HG03575 (cell line): ENCODE measurements at regions not wholly inside any gene's neighbourhood (a gene's known extent, or its start where the extent isn't known, plus 50 kb on each side); places are given as distances from the start of the nearest gene placed in this dataset.
"Not testable (repeated sequence)": the region's sequence is repeated elsewhere in the genome, so short reads cannot be mapped to it uniquely, and the experiment has no call there.

Experiments
- ATAC-seq: cut with Tn5 transposase; IDR thresholded peaks from one replicate; pipeline ENCODE4 v1.9.1; 2021; ENCODE audit not compliant: unreplicated experiment, insufficient number of reproducible peaks, low FRiP score; ENCODE audit errors: extremely low read depth

DNA sequence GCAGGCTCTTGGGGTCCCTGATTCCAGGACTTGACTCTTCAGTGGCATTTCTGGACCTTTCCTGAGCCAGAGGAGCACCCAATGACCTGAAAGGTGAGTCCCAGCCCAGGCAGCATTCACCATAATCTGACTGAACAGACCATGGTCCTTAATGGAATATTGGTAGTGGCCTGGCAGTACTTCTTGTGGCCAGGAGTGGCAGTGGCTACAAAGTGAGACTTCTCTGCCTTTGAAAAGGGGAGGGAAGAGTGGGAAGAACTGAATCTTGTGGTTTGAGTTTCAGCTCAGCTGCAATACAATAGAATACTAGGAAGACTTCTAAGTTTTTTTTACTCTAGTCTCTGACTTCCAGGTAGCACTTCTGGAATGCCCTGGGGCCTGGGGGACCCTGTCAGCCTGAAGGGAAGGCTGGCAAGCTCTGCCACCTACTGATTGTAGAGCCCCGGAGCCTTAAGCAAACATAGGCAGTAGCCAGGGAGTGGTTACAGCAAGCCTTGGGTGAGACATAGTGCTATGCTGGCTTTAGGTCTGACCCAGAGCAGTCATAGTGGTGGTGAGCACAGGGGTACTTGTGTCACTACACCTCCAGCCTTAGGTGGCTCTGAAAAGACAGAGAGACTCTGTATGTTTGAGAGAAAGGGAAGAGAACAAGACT is 674.2 kb upstream of the MANEA start:
- no peak for ATAC-seq

DNA sequence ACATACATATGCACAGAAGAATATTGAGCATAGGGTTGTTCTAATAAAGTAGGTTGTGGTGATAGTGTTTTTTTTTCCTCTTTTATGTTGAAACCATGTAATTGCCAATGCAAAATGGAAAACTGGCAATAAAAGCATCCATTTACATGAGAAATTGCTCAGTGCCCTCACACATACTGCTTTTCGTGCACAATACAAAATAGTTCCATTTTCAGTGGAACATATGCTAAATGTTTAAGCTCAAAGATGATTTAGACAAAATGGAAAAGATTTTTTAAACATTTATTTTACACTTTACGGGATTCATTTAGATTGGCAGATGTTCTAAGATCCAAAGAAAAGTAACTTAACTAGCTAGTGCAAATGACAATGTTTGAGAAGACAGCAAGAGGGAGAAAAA is 678.1 kb upstream of the MANEA start:
- ATAC-seq, result no peak

DNA sequence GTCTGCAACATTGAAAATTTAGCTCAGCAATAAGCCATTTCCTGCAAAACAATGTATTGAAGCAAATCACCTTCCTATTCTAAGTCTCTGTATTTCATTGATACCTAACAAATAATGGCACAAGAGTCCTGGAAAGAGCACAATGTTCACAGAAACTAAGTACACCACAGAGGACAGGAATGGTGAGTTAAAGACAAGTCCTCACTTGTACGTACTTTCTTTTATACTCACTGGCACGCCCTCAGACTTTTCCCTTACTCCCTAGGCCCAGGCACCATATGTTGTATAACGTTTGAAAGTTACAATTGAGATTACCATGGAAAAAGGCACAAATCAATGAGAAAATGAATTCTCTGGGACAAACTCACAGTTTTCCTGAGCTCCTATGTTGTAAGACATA is 683.0 kb upstream of the MANEA start:
- ATAC-seq, result no peak

DNA sequence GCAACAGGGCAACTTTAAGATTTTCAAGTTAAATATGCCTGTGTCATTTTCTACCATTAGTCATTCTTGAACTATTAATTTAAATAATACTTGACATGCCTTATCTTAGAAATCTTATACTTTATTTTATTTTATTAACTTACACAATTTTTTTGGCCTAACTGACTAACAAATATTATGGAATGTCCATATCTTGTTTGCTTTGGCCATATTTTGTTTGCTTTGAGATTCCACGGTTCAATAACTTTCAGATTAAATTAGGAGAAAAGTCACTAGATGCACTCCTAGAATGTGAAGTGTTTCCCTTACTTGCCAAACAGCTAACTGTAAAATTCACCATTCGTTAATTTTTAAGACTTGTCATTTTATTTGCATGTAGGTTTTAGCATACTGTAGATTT is 684.0 kb upstream of the MANEA start:
- ATAC-seq, result no peak

DNA sequence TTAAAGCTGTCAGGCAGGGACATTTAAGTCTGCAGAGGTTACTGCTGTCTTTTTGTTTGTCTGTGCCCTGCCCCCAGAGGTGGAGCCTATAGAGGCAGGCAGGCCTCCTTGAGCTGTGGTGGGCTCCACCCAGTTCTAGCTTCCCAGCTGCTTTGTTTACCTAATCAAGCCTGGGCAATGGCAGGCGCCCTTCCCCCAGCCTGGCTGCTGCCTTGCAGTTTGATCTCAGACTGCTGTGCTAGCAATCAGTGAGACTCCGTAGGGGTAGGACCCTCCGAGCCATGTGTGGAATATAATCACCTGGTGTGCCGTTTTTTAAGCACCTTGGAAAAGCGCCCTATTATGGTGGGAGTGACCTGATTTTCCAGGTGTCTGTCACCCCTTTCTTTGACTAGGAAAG is 703.5 kb upstream of the MANEA start:
- ATAC-seq, result not testable (repeated sequence)

DNA sequence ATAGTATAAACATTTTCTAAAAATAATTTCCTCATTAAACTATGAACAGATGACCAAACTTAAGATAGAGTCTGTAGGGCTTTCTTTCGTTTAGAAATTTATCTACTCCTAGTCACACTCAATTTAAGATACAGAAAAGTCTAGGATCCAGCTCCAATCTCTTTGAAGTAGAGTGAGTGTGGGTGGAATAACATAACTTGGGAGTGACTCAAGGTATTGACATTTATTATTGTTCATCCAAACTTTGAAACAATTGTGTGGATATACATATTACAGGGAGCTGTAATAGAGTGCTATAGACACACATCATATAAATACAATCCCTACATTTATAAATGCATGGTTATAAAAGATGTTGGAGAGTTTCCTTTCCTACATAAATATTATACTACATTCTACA is 715.2 kb upstream of the MANEA start:
- ATAC-seq, result no peak

DNA sequence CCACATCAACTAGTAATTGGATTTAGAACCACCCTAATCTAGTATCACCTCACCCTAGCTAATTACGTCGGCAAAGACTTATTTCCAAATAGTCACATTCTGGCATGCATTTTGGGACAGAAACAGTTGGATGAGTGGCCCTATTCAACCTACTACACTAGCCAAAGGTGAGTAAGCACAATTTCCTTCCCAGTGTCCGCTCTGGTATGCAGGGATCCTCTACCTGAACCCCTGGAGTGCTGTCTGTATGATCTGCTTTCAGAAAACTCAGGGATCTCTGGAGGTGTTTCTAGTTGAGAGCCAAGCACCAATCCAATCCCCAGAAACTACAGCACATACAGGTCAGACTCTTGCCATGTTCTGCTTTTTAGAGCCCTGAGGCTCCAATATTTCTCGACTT is 717.4 kb upstream of the MANEA start:
- ATAC-seq, result no peak

DNA sequence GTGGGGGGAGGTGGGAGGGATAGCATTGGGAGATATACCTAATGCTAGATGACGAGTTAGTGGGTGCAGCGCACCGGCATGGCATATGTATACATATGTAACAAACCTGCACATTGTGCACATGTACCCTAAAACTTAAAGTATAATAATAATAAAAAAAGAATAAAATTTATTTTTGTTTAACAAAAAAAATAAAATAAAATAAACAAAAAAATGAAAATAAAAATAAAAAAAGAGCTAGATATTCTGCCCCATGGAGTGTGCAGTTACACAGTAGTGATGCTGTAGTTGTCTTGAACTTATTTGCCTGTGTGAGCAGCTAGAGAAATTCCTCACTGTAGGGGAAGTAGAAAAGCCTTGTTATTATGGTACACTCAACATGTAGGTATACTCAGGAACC is 720.3 kb upstream of the MANEA start:
- ATAC-seq, result not testable (repeated sequence)

DNA sequence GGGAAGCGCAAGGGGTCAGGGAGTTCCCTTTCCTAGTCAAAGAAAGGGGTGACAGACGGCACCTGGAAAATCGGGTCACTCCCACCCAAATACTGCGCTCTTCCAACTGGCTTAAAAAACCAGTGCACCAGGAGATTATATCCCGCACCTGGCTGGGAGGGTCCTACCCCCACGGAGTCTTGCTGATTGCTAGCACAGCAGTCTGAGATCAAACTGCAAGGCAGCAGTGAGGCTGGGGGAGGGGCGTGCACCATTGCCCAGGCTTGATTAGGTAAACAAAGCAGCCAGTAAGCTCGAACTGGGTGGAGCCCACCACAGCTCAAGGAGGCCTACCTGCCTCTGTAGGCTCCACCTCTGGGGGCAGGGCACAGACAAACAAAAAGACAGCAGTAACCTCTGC is 726.0 kb upstream of the MANEA start:
- not testable (repeated sequence) for ATAC-seq

DNA sequence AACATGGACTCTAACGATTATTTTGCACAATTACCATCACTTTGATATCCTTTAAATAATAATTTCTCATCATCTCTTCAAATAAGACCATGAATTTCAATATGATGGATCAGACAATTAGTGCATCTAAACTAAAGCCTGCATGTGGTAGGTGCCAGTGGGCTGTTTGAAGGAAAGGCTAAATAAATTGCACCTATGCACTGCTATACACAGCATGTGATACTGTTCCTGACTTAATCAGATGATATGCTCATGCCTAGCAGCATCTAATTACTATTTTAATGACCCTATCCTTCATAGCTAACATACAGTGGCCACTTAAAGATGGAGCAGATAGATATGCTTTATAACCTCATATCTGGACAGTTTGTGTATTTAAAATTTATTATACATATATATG is 731.6 kb upstream of the MANEA start:
- no peak for ATAC-seq

DNA sequence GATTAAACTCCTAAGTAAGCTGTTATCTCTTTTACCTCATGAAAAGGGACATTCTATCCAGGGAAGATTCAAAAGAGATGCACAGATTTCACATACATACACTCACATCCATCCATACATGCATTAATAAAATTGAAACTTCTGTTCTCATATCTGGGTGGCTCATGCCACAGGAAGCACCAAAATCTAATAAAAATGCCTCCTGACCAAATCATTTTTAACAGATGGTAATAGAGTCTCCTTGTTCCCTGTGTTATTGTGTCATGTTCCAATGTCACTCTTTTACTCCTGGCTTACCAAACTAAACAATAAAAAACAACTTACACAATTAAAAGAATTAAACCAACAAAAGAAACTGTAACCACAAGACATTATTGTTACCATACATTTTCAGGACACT is 742.1 kb upstream of the MANEA start:
- no peak for ATAC-seq

DNA sequence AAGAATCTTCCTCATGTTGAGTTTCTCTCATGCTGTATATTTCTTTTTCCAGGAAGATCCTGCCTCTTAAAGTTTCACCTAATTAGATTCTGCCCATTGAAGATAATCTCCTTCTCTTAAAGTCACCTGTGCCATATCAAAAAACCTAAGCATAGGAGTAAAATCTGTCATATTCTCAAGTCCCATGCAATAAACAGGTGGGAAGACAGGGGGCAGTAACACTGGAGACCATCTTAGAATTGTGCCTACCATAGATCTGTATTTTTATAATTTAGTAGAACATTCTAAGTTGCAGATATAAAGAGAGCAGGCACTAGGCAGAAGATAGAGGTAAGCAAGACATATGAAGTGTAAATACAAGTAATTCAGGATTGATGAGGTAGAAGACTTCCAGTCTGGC is 763.5 kb upstream of the MANEA start:
- ATAC-seq, result no peak

DNA sequence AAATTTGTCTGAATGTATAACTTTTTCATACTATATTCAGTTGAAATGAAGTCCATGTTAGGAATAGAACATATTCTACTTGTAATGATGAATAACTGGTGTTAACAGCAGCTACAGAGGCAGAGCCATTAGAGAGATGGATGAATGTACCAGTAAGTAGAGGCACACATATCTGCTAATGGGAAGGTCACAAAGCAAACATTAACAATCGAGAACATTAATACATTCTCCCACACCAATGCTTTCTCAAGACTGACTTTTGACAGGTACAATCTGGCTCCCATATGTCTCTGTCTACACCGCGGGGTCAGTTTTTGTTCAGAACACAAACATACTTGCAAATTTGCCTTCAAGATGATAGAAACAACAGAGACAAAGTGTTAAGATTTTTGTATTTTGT is 776.0 kb upstream of the MANEA start:
- ATAC-seq, result no peak

DNA sequence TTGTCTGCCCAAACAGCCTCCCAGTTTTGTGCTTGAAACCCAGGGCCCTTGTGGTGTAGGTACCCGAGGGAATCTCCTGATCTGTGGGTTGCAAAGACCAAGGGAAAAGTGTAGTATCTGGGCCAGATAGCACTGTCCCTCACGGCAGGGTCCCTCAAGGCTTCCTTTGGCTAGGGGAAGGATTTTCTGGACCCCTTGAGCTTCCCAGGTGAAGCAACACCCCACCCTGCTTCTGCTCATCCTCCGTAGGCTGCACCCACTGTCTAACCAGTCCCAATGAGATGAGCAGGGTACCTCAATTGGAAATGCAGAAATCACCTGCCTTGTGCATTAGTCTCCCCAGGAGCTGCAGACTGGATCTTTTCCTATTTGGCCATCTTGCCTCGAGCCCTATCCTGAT is 791.8 kb upstream of the MANEA start:
- no peak for ATAC-seq

DNA sequence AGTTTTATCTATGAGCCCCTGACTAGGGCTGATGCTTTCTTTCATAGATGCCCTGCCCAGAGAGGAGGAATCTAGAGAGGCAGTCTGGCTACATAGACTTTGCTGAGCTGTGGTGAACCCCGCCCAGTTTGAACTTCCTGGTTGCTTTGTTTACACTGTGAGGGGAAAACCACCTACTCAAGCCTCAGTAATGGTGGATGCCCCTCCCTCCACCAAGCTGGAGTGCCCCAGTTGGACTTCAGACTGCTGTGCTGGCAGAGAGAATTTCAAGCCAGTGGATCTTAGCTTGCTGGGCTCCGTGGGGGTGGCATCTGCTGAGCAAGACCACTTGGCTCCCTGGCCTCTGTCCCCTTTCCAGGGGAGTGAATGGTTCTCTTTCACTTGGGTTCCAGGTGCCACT is 792.3 kb upstream of the MANEA start:
- ATAC-seq, result not testable (repeated sequence)

DNA sequence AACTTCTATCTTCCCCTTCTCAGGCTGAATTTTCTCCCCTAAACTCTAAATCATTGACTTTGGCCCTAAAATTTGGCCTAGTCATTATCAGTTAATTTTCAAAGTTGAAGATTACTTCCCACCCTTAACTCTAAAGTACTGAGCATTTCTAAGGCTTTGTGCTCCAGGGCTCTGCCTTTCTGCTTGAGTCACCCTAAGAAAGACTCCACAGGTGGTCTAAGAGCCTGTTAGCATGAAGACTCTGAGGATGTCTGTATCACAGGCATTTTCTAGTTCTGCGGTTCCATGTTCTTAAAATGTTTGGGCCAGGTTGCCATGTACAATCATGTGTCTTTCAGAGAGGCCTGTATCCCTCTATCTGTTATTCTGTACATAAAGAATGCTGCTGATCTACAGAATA is 808.1 kb upstream of the MANEA start:
- no peak for ATAC-seq

DNA sequence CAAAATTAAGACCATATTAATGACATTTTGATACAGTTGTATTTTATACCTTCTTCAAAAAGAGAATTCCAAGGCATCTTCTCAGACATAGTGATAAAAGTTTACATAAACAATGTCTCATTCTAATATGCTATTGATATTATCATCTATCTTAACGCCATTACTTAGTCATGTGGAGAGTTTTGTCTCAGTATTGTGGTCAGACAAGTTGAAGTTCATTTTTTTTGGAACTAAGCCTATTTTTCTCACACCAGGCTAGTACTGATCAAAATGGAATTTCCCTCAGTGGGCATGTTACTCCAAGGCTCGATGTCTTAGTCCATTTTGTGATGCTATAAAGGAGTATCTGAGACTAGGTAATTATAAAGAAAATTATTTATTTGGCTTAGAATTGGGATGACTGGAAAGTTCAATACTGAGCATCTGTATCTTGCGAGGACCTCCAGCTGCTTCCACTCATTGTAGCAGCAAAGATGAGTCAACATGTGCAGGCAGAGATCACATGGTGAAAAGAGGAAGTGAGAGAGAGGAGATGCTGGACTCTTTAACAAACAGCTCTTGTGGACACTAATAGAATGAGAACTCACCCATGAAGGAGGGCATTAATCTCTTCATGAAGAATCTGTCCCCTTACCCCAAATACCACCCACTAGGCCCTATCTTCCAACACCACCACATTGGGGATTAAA is 825.5 kb upstream of the MANEA start:
- peak; percentile 95 for ATAC-seq

DNA sequence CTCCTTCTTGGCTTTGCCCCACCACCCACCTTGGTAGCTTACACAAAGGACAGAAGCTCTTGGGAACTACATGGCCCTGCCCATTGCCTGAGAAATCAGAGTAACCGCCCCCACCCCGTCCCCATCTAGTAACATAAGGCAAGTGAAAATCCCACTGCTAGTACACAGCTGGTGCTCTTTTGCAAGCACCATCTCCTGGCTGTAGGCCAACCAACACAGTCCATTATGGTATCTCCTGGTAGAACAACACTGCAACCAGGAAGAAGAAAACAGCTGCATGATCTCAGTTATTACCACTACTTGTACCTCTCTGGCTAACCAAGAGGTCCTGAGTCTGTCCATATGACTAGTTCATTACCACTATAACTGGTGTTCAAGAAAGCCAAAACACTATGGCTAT is 841.1 kb upstream of the MANEA start:
- no peak for ATAC-seq

DNA sequence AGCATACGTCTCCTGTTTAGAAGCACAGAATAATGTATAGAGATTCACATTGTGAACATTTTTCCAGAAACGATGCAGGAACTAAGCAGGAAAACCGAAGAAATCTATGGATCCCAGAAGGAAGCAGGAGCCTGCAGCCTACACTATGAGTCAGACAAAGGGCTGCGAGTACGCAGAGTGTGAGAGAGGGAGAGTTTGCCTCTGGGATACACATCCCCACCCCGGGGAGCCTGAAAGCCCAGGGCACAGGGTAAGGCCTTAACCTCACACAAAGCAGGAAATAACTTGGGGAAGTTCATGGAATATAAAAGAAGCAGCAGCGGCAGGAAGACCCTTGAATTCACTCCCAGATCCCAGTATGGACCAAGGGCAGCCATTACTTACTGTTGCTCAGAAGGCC is 842.1 kb upstream of the MANEA start:
- ATAC-seq, result no peak

DNA sequence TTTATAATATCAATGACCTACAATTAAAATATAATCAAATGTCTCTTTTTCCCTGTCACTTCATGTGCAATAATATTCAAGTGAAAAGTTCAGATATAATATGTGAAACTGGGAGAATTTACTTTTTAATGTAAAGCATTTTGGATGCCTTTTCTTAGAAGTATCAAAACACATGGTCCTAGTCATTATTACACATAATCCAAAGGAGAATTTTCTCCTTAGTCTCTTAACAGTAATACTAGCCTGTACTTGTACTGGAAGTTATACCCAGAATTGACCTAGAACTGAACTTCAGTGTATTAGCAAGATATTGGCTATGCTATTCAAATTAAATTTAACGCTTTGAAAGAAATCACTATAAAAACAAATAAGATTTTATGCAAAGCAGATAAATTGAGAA is 842.6 kb upstream of the MANEA start:
- ATAC-seq, result no peak

DNA sequence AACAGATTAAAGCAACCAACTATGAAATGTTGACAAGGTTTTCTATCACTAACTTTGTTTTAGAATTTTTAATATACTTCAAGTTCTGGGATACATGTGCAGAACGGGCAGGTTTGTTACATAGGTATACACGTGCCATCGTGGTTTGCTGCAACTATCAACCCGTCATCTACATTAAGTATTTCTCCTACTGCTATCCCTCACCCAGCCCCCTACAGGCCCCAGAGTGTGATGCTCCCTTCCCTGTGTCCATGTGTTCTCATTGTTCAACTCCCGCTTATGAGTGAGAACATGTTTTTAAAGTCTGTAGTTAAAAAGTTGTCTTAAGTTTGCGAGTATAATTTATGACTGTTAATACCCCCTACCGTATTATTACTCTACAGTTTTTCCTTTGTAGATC is 844.3 kb upstream of the MANEA start:
- ATAC-seq, result no peak
